ENCODE measurements at regions not wholly inside any gene's neighbourhood (a gene's known extent, or its start where the extent isn't known, plus 50 kb on each side); places are given as distances from the start of the nearest gene placed in this dataset.

DNA sequence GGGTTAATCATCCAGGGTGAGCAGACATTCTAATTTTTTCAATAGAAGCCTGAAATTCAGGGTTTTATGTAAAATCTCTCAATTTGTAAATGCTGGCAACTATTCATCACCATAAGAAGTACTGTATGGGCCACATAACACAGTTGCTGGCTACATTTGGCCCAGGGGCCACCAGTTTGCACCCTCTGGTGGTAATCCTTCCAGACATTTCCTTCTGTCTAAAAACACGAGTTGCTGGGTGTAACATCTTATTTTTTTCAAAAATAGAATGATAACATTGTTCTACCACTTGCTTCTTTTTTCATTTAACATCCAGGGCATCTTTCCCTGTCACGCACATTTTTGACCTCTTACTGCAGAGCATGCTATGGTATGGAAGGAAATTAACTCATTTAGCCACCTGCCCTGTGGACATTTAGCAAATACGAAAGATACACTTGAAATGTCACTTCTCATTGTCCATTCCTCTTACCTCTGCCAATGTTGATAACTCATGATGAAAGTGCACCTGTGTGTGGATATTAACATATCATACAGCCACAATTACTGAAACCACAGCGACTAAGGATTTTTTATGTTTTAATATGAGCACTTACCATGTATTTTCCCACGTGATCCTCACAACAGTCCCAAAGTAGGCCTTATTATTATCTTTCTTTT lies 117.5 kb upstream of the ARHGEF3 start:
- H3K9me2 ChIP-seq (replicated peaks; ENCODE audit: insufficient read depth, low read length) = no peaks in the 10 kb centered on the region
- peak; percentile 62 for DNase-seq
- H3K4me3 ChIP-seq (ENCODE audit: low read length) = no peak overlapping the region

DNA sequence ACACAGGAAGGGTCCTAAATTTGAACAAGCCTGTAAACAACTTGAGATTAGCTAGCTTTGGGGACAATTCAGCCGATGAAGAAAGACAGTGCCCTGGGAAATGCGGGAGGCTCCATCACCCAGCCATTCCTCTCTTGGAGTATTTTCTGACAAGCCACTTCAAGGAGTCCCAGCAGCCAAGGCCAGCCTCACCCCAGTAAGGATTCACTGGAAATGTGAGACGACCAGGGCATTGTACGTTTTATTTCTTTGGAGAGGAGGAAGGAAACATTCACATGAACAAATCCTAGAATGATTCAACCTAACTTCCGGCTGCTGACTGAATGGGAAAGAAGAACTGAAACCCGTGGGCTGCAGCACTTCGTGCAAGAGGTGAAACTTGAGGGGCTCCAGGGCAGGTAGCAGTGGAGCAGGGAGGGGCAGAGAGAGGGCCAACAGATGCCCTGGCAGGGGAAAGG lies 116.4 kb upstream of the ARHGEF3 start:
- no peaks in the 10 kb centered on the region for H3K36me3 ChIP-seq (ENCODE audit: insufficient read depth, low read length)
- DNase-seq = peak; percentile 87
- no peaks in the 10 kb centered on the region for H3K27me3 ChIP-seq (ENCODE audit: low read length)
- H3K4me1 ChIP-seq (ENCODE audit: low read length) = peaks cover 72% of the 10 kb centered on the region
- H3K9me2 ChIP-seq (replicated peaks; ENCODE audit: insufficient read depth, low read length) = no peaks in the 10 kb centered on the region
- H2AFZ ChIP-seq (ENCODE audit: low read length) = no peak overlapping the region
- peak overlapping the region; percentile 56 for H3K9ac ChIP-seq (ENCODE audit: low read length)
- no peaks in the 10 kb centered on the region for H3K9me3 ChIP-seq (ENCODE audit: low read length)
- H3K4me2 ChIP-seq (ENCODE audit: low read depth, low read length, poor library complexity, severe bottlenecking) = peak overlapping the region; percentile 95
- H3K4me3 ChIP-seq (ENCODE audit: low read length) = peak overlapping the region; percentile 63
- H3K27ac ChIP-seq (ENCODE audit: low read length) = peak overlapping the region; percentile 96
- no peaks in the 10 kb centered on the region for H4K20me1 ChIP-seq (ENCODE audit: insufficient read depth, low read depth, low read length)
- no peaks in the 10 kb centered on the region for H3K79me2 ChIP-seq (ENCODE audit: low read length)

More for the DNA sequence above, 117.5 kb upstream of the ARHGEF3 start:
- peak overlapping the region; percentile 96; the same call in 1 of the 2 replicates for H3K27ac ChIP-seq (ENCODE audit: low read length)
- no peaks in the 10 kb centered on the region for H3K36me3 ChIP-seq (ENCODE audit: insufficient read depth, low read length)
- no peaks in the 10 kb centered on the region for H4K20me1 ChIP-seq (ENCODE audit: insufficient read depth, low read depth, low read length)
- H3K9ac ChIP-seq (ENCODE audit: low read length) = no peak overlapping the region
- no peaks in the 10 kb centered on the region for H3K27me3 ChIP-seq (ENCODE audit: low read length)
- peak overlapping the region; percentile 95 for H3K4me2 ChIP-seq (ENCODE audit: low read depth, low read length, poor library complexity, severe bottlenecking)
- H3K4me1 ChIP-seq (ENCODE audit: low read length) = peaks cover 79% of the 10 kb centered on the region
- H3K9me3 ChIP-seq (ENCODE audit: low read length) = no peaks in the 10 kb centered on the region
- H2AFZ ChIP-seq (ENCODE audit: low read length) = no peak overlapping the region
- no peaks in the 10 kb centered on the region for H3K79me2 ChIP-seq (ENCODE audit: low read length)

DNA sequence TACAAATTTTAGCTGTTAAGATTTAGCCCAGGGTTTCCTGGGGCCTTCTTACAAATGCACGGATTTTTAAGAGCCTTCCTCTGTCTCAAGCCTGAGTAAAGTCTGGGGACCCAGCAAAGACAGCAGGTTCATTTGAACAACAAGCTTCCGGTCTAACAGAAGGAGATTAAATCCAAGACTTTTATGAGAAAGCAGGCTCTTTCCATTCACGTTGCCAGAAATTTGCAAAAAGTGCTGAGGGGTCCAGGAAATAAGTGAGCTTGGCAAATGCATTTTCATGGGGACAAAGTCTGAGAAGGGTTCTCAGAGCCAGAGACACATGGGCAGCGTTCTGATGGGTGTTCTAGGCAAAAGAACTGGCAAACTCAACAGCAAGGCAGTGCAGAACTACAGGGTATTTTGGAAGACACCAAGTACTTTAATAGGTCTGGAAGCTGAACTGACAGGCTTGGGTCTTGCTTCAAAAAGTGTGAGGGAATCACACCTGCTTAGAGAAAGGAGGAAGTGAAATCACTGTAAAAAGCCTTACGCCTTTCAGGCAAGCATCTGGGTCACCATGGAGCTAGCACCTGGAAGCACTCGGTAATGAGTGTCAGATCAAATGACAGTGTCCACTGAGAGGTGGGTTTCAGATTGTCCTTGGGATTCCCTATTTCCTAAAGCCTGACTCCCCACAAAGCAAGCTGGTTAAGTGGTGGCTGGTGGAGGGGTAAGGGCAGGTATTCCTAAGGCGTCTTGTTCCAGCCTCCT lies 115.8 kb upstream of the ARHGEF3 start:
- Histone ChIP-seq H3K4me3 (ENCODE audit: low read length) (peak overlapping the region; percentile 77), H3K27me3 (ENCODE audit: low read length) (no peaks in the 10 kb centered on the region), H3K36me3 (ENCODE audit: insufficient read depth, low read length) (no peaks in the 10 kb centered on the region), H3K9me3 (ENCODE audit: low read length) (no peaks in the 10 kb centered on the region), H3K9me2 (replicated peaks; ENCODE audit: insufficient read depth, low read length) (no peaks in the 10 kb centered on the region), H3K4me1 (ENCODE audit: low read length) (peaks cover 72% of the 10 kb centered on the region), H3K27ac (ENCODE audit: low read length) (peak overlapping the region; percentile 96), H3K9ac (ENCODE audit: low read length) (peak overlapping the region; percentile 78), H2AFZ (ENCODE audit: low read length) (no peak overlapping the region), H3K4me2 (ENCODE audit: low read depth, low read length, poor library complexity, severe bottlenecking) (peak overlapping the region; percentile 95), H3K79me2 (ENCODE audit: low read length) (no peaks in the 10 kb centered on the region), H4K20me1 (ENCODE audit: insufficient read depth, low read depth, low read length) (no peaks in the 10 kb centered on the region)
- peak; percentile 94 for DNase-seq

- Histone ChIP-seq H3K4me1 (ENCODE audit: low read length) (peaks cover 71% of the 10 kb centered on the region), H3K79me2 (ENCODE audit: low read length) (no peaks in the 10 kb centered on the region), H2AFZ (ENCODE audit: low read length) (no peak overlapping the region; the same call in 1 of the 2 replicates), H3K36me3 (ENCODE audit: insufficient read depth, low read length) (no peaks in the 10 kb centered on the region), H3K27ac (ENCODE audit: low read length) (peak overlapping the region; percentile 96), H3K4me2 (ENCODE audit: low read depth, low read length, poor library complexity, severe bottlenecking) (peak overlapping the region; percentile 95), H4K20me1 (ENCODE audit: insufficient read depth, low read depth, low read length) (no peaks in the 10 kb centered on the region), H3K9me3 (ENCODE audit: low read length) (no peaks in the 10 kb centered on the region), H3K4me3 (ENCODE audit: low read length) (peak overlapping the region; percentile 77), H3K9me2 (replicated peaks; ENCODE audit: insufficient read depth, low read length) (no peaks in the 10 kb centered on the region), H3K9ac (ENCODE audit: low read length) (peak overlapping the region; percentile 78), H3K27me3 (ENCODE audit: low read length) (no peaks in the 10 kb centered on the region)
- peak; percentile 65 for DNase-seq
Observed at GRCh38 chr3:56916716-56917360, 115.1 kb upstream of the ARHGEF3 start.

- peak overlapping the region; percentile 95 for H3K4me2 ChIP-seq (ENCODE audit: low read depth, low read length, poor library complexity, severe bottlenecking)
Observed at GRCh38 chr3:56915966-56916586, 114.3 kb upstream of the ARHGEF3 start.

GRCh38 chr3:56914646-56915045 lies 112.9 kb upstream of the ARHGEF3 start:
- Histone ChIP-seq H3K9me2 (replicated peaks; ENCODE audit: insufficient read depth, low read length) (no peaks in the 10 kb centered on the region), H3K27ac (ENCODE audit: low read length) (no peak overlapping the region), H3K27me3 (ENCODE audit: low read length) (no peaks in the 10 kb centered on the region), H4K20me1 (ENCODE audit: insufficient read depth, low read depth, low read length) (no peaks in the 10 kb centered on the region), H3K4me1 (ENCODE audit: low read length) (peaks cover 58% of the 10 kb centered on the region), H3K79me2 (ENCODE audit: low read length) (no peaks in the 10 kb centered on the region), H2AFZ (ENCODE audit: low read length) (no peak overlapping the region), H3K4me2 (ENCODE audit: low read depth, low read length, poor library complexity, severe bottlenecking) (peak overlapping the region; percentile 95), H3K9ac (ENCODE audit: low read length) (no peak overlapping the region), H3K9me3 (ENCODE audit: low read length) (no peaks in the 10 kb centered on the region), H3K4me3 (ENCODE audit: low read length) (no peak overlapping the region), H3K36me3 (ENCODE audit: insufficient read depth, low read length) (no peaks in the 10 kb centered on the region)
- no peak for DNase-seq

More at GRCh38 chr3:56915966-56916586, 114.3 kb upstream of the ARHGEF3 start:
- H3K9me3 ChIP-seq (ENCODE audit: low read length) = no peaks in the 10 kb centered on the region
- H3K27ac ChIP-seq (ENCODE audit: low read length) = peak overlapping the region; percentile 96
- DNase-seq = peak; percentile 89
- H2AFZ ChIP-seq (ENCODE audit: low read length) = peak overlapping the region; percentile 88; the same call in 1 of the 2 replicates
- no peaks in the 10 kb centered on the region for H4K20me1 ChIP-seq (ENCODE audit: insufficient read depth, low read depth, low read length)
- H3K79me2 ChIP-seq (ENCODE audit: low read length) = no peaks in the 10 kb centered on the region
- no peaks in the 10 kb centered on the region for H3K36me3 ChIP-seq (ENCODE audit: insufficient read depth, low read length)
- H3K4me3 ChIP-seq (ENCODE audit: low read length) = peak overlapping the region; percentile 77
- no peaks in the 10 kb centered on the region for H3K27me3 ChIP-seq (ENCODE audit: low read length)
- peaks cover 63% of the 10 kb centered on the region for H3K4me1 ChIP-seq (ENCODE audit: low read length)
- no peaks in the 10 kb centered on the region for H3K9me2 ChIP-seq (replicated peaks; ENCODE audit: insufficient read depth, low read length)
- peak overlapping the region; percentile 78 for H3K9ac ChIP-seq (ENCODE audit: low read length)

- no peak for DNase-seq
- no peaks in the 10 kb centered on the region for H3K36me3 ChIP-seq (ENCODE audit: insufficient read depth, low read length)
- peaks cover 4% of the 10 kb centered on the region; the same call in 1 of the 2 replicates for H4K20me1 ChIP-seq (ENCODE audit: insufficient read depth, low read depth, low read length)
- H3K27ac ChIP-seq (ENCODE audit: low read length) = no peak overlapping the region
- H3K9me3 ChIP-seq (ENCODE audit: low read length) = no peaks in the 10 kb centered on the region
- H2AFZ ChIP-seq (ENCODE audit: low read length) = no peak overlapping the region
- no peak overlapping the region for H3K4me3 ChIP-seq (ENCODE audit: low read length)
- no peaks in the 10 kb centered on the region for H3K79me2 ChIP-seq (ENCODE audit: low read length)
- H3K4me2 ChIP-seq (ENCODE audit: low read depth, low read length, poor library complexity, severe bottlenecking) = no peak overlapping the region
- H3K9me2 ChIP-seq (replicated peaks; ENCODE audit: insufficient read depth, low read length) = no peaks in the 10 kb centered on the region
- peaks cover 26% of the 10 kb centered on the region for H3K4me1 ChIP-seq (ENCODE audit: low read length)
- no peaks in the 10 kb centered on the region for H3K27me3 ChIP-seq (ENCODE audit: low read length)
- no peak overlapping the region for H3K9ac ChIP-seq (ENCODE audit: low read length)
Observed at GRCh38 chr3:56911363-56911762, 109.6 kb upstream of the ARHGEF3 start.
